H4 (cell line): ENCODE measurements at regions not wholly inside any gene's neighbourhood (a gene's known extent, or its start where the extent isn't known, plus 50 kb on each side); places are given as distances from the start of the nearest gene placed in this dataset.
A peak's percentile ranks its signal among the peaks of the same experiment; 100 is the strongest.
"Not testable (repeated sequence)": the region's sequence is repeated elsewhere in the genome, so short reads cannot be mapped to it uniquely, and the experiment has no call there.

Experiments
- DNase-seq: peaks from one replicate; pipeline ENCODE4 v3.0.0-alpha.2; 2015; ENCODE audit warnings: low spot score

- not testable (repeated sequence) for DNase-seq
Observed at GRCh38 chr16:10272250-10272854, 90.1 kb upstream of the GRIN2A start.

DNA sequence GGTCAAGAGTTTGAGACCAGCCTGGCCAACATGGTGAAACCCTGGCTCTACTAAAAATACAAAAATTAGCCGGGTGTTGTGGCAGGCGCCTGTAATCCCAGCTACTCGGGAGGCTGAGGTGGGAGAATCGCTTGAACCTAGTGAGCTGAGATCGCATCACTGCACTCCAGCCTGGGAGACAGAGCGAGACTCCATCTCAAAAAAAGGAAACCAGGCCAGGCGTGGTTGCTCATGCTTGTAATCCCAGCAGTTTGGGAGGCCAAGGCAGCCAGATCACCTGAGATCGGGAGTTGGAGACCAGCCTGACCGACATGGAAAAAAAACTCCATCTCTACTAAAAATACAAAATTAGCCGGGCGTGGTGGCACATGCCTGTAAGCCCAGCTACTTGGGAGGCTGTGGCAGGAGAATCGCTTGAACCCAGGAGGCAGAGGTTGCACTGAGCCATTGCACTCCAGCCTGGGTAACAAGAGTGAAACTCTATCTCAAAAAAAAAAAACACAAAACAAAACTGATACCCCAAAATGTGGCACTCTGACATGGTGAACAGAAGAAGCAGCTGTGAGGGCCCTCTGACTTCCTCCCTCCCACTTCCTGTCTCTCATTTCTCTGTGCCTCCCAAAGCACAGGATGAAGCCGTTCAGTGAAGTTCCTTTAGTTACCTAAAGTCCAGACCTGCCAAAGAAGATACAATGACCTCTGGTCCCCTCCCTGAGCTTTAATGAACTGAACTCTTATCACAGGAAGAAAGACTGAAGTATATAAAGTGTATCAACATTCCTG, 93.2 kb upstream of the GRIN2A start:
- DNase-seq, result not testable (repeated sequence)

DNA sequence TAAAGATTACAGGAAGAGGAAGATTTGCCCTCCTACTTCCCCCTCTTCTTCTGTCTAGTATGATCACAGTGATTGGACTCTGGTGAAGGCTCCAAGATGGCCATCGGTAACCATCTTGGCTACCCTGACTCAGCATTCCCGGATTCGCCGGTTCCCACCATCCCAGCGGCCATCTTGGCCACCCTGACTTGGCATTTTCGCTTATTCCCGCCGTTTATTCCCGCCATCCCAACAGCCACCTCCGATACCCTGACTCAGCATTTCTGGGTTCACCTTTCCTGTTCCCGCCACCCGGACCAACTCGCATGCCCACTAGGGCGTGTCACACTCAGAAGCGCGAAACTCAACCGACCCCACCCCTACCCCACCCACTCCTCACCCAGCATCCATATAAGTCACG, 95.4 kb upstream of the GRIN2A start:
- DNase-seq, result no peak

GRCh38 chr16:10280262-10281170, 98.3 kb upstream of the GRIN2A start:
- DNase-seq, result no peak

DNA sequence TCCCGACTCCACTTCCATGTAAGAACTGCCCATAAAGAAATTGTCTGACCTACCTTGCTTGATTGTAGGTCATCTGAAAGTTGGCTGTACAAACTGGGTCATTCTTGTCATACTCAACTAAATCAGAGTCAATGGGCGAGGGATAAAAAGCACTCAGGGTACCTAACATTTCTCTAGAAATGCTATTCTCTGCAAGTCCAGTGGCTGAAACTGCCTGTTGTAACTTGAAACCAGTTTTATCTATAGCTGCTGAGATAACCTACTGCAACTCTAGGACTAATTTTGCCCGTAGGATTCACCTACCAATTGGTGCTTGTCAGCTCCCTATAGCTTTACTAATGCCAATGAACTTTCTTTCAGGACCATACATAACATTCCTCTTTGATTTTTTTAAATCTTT, 100.1 kb upstream of the GRIN2A start:
- no peak for DNase-seq

DNA sequence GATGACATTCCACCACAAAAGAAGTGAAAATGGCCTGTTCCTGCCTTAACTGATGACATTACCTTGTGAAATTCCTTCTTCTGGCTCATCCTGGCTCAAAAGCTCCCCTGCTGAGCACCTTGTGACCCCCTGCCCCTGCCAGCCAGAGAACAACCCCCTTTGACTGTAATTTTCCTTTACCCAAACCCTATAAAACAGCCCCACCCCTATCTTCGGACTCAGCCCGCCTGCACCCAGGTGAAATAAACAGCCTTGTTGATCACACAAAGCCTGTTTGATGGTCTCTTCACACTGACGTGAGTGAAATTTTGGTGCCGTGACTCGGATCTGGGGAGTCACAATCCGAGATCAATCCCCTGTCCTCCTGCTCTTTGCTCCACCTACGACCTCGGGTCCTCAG, 101.0 kb upstream of the GRIN2A start:
- not testable (repeated sequence) for DNase-seq

- DNase-seq, result not testable (repeated sequence)
Observed at GRCh38 chr16:10290467-10291105, 95.3 kb upstream of the ATF7IP2 start.

DNA sequence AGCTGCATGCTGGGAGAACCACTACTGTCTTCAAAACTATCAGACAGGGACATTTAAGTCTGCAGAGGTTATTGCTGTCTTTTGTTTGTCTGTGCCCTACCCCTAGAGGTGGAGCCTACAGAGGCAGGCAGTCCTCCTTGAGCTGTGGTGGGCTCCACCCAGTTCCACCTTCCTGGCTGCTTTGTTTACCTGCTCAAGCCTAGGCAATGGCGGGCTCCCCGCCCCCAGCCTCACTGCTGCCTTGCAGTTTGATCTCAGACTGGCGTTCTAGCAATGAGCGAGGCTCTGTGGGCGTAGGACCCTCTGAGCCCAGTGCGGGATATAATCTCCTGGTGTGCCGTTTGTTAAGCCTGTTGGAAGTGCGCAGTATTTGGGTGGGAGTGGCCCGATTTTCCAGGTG, 93.7 kb upstream of the ATF7IP2 start:
- DNase-seq, result not testable (repeated sequence)

DNA sequence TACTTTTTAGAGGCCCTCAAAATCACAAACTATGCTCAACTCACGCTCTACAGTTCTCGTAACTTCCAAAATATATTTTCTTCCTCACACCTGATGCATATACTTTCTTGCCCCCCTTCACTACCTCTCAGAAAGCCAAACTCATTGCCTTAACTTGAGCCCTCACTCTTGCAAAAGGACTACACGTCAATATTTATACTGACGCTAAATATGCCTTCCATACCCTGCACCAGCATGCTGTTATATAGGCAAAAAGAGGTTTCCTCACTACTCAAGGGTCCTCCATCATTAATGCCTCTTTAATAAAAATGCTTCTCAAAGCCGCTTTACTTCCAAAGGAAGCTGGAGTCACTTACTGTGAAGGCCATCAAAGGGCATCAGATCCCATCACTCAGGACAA, 92.9 kb upstream of the ATF7IP2 start:
- DNase-seq, result not testable (repeated sequence)

DNA sequence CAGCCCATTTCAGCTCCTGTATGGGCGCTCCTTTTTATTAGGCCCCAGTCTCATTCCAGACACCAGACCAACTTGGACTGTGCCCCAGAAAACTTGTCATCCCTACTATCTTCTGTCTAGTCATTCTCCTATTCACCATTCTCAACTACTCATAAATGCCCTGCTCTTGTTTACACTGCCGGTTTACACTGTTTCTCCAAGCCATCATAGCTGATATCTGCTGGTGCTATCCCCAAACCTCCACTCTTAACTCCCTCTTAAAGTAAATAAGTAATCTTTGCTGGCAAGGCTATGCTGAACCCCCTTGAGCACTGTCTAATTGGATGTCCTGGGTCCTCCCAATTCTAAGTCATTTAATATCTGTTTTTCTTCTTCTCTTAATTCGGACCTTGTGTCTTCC, 91.7 kb upstream of the ATF7IP2 start:
- DNase-seq, result not testable (repeated sequence)

DNA sequence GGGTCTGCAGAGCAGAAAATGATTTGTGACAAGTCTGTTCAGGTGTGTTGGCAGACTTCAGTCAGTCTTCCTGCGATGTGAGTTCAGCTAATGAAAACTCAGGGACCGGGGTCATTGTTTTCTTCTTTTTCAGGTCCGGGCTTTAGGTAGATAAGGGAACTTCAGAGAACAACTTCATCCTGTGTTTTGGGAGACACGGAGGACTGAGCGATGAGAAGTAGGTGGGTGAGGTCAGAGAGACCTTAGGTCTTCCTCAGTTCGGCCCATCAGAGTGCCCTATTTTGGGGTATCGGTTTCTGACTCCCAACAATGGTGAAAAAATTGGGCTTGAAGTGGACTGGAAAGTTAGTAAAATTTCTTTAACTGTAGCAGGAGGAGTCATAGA, 88.9 kb upstream of the ATF7IP2 start:
- DNase-seq, result no peak

DNA sequence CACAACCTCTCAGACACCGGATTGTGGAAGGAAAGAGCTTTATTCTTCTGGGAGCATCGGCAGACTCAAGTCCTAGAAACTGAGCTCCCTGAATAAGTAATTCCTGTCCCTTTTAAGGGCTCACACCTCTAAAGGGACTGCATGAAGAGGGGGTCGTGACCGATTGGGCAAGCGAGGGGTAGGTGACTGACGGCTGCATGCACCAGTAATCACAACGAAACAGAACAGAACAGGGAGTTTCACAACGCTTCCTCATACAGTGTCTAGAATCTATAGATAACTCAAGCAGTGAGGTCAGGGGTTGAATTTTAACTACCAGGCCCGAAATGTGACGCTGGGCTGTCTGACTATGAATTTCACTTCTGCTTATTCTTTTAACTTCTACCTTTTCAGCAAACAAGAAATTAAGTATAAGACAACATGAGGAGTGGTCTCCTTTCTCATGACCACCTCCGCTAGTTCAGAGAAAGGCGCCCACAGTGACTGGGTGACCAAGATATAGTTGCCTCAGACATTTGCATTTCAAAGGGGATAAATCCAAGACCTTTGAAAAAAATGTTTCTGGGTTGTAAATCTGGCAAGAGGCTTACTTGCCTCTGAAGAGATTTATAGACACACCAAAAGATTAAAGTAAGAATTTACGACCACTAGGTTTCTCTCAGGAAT, 88.4 kb upstream of the ATF7IP2 start:
- DNase-seq, result no peak

- no peak for DNase-seq
Observed at GRCh38 chr16:10300905-10301304, 85.0 kb upstream of the ATF7IP2 start.

DNA sequence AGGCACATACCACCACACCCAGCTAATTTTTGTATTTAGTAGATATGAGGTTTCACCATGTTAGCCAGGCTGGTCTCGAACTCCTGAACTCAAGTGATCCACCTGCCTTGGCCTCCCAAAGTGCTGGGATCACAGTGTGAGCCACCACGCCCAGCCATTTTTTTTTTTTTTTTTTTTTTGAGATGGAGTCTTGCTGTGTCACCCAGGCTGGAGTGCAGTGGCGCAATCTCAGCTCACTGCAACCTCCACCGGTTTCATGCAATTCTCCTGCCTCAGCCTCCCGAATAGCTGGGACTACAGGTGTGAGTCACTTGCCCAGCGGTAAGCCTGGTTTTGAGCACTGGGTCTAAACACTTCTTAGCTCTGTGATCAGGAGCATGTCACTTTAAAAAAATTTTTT, 84.3 kb upstream of the ATF7IP2 start:
- not testable (repeated sequence) for DNase-seq

DNA sequence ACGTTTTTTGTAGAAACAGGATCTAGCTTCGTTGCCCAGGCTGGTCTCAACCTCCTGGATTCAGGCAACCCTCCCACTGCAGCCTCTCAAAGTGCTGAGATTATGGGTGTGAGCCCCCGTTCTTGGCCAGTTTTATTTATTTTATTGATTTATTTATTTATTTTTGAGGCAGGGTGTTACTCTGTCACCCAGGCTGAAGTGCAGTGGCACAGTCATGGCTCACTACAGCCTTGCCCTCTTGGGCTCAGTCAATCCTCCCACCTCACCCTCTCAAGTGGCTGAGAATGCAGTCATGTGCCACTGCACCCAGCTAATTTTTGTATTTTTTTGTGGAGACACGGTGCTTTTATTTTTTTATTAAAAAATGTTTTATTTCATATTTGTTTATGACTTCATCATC, 79.9 kb upstream of the ATF7IP2 start:
- no peak for DNase-seq

GRCh38 chr16:10308305-10309193, 77.3 kb upstream of the ATF7IP2 start:
- DNase-seq, result peak; percentile 18

- no peak for DNase-seq
Observed at GRCh38 chr16:10309271-10309932, 76.5 kb upstream of the ATF7IP2 start.

GRCh38 chr16:10312008-10312407, 73.9 kb upstream of the ATF7IP2 start:
- no peak for DNase-seq

GRCh38 chr16:10312784-10313724, 72.8 kb upstream of the ATF7IP2 start:
- no peak for DNase-seq
